ENCODE measurements at regions not wholly inside any gene's neighbourhood (a gene's known extent, or its start where the extent isn't known, plus 50 kb on each side); places are given as distances from the start of the nearest gene placed in this dataset.

- Mint-ChIP-seq H3K4me3 (ENCODE audit: unreplicated experiment) (no peak overlapping the region), H3K27me3 (ENCODE audit: unreplicated experiment) (peaks cover 8% of the 10 kb centered on the region), H3K4me1 (ENCODE audit: unreplicated experiment) (no peaks in the 10 kb centered on the region), H3K27ac (ENCODE audit: unreplicated experiment) (no peak overlapping the region), H3K36me3 (ENCODE audit: unreplicated experiment) (no peaks in the 10 kb centered on the region), H3K9me3 (ENCODE audit: unreplicated experiment) (no peaks in the 10 kb centered on the region)
- TF ChIP-seq, protein P1, sequence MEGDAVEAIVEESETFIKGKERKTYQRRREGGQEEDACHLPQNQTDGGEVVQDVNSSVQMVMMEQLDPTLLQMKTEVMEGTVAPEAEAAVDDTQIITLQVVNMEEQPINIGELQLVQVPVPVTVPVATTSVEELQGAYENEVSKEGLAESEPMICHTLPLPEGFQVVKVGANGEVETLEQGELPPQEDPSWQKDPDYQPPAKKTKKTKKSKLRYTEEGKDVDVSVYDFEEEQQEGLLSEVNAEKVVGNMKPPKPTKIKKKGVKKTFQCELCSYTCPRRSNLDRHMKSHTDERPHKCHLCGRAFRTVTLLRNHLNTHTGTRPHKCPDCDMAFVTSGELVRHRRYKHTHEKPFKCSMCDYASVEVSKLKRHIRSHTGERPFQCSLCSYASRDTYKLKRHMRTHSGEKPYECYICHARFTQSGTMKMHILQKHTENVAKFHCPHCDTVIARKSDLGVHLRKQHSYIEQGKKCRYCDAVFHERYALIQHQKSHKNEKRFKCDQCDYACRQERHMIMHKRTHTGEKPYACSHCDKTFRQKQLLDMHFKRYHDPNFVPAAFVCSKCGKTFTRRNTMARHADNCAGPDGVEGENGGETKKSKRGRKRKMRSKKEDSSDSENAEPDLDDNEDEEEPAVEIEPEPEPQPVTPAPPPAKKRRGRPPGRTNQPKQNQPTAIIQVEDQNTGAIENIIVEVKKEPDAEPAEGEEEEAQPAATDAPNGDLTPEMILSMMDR (IDR thresholded peaks at IDR 0.05): no peak
- DNase-seq (ENCODE audit: extremely low spot score, unreplicated experiment): no peak
Observed at GRCh38 chr13:38483623-38484022, 134.0 kb downstream of the UFM1 start.

DNA sequence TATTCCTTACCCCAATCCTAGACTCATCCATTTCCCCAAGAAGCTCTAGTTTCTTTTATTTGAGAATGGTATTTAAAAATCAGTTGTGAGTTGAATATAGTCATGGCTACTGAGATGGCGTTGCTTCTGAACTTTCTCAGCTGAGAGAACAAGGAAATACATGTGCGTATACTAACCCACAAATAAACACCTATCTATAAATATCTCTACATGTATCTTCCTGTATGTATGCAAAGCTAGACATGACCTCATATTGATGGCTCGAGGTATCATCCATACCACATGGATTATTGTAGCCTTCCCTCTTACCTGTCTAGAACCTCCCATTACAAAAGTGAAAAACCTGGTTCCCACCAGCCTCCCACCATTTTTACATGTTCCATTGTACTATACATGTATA, 141.0 kb downstream of the UFM1 start:
- no peaks in the 10 kb centered on the region for H3K36me3 Mint-ChIP-seq (ENCODE audit: unreplicated experiment)
- no peak for DNase-seq (ENCODE audit: extremely low spot score, unreplicated experiment)
- no peak overlapping the region for H3K4me3 Mint-ChIP-seq (ENCODE audit: unreplicated experiment)
- no peaks in the 10 kb centered on the region for H3K27me3 Mint-ChIP-seq (ENCODE audit: unreplicated experiment)
- H3K9me3 Mint-ChIP-seq (ENCODE audit: unreplicated experiment): no peaks in the 10 kb centered on the region
- TF ChIP-seq, protein P1 (IDR thresholded peaks at IDR 0.05): no peak
- H3K27ac Mint-ChIP-seq (ENCODE audit: unreplicated experiment): no peak overlapping the region
- H3K4me1 Mint-ChIP-seq (ENCODE audit: unreplicated experiment): no peaks in the 10 kb centered on the region

DNA sequence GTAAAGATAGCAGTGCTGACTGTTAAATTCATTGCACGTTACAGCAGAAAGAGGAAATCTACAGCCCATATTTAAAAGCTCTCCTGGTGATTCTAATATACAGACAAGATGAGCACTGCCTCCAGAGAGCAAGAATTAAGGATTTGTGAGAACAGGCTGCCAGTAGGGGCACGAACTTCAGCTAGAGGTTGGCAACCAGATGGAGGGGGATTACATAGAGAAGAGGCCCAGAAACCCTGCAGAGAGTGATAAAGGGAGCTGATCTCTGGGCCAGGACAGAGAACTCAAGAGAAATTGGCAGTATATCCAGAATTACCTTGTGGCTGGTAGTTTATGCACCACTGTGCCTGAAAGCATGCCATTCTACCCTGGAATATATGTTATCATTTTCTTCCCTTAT, 144.8 kb downstream of the UFM1 start:
- Mint-ChIP-seq H3K9me3 (ENCODE audit: unreplicated experiment) (peaks cover 5% of the 10 kb centered on the region), H3K4me3 (ENCODE audit: unreplicated experiment) (no peak overlapping the region), H3K4me1 (ENCODE audit: unreplicated experiment) (no peaks in the 10 kb centered on the region), H3K36me3 (ENCODE audit: unreplicated experiment) (no peaks in the 10 kb centered on the region), H3K27me3 (ENCODE audit: unreplicated experiment) (no peaks in the 10 kb centered on the region), H3K27ac (ENCODE audit: unreplicated experiment) (no peak overlapping the region)
- DNase-seq (ENCODE audit: extremely low spot score, unreplicated experiment): no peak
- TF ChIP-seq, protein P1 (IDR thresholded peaks at IDR 0.05): no peak

DNA sequence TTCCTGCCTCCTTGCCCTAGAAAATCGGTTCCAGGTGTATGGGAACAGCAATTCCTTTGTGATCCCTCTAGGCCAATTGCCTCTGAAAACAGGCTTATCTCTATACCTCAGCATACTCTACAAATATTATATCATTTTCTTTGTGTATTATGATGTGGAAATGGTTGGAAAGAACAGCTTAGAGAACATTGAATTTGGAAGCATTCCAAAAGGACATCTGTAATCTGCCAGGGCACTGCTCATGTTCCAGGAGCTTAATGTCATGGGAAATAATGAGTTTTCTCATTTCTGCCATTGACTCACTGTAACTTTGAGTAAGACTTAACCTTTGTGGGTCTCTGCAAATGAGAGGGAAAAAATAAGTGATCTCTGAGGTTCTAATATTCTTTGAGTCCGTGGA, 147.3 kb downstream of the UFM1 start:
- Mint-ChIP-seq H3K9me3 (ENCODE audit: unreplicated experiment) (peaks cover 5% of the 10 kb centered on the region), H3K36me3 (ENCODE audit: unreplicated experiment) (no peaks in the 10 kb centered on the region), H3K4me1 (ENCODE audit: unreplicated experiment) (no peaks in the 10 kb centered on the region), H3K4me3 (ENCODE audit: unreplicated experiment) (no peak overlapping the region), H3K27me3 (ENCODE audit: unreplicated experiment) (no peaks in the 10 kb centered on the region), H3K27ac (ENCODE audit: unreplicated experiment) (no peak overlapping the region)
- DNase-seq (ENCODE audit: extremely low spot score, unreplicated experiment): no peak
- TF ChIP-seq, protein P1 (IDR thresholded peaks at IDR 0.05): no peak

GRCh38 chr13:38498271-38498670, 148.6 kb downstream of the UFM1 start:
- no peak overlapping the region for H3K27ac Mint-ChIP-seq (ENCODE audit: unreplicated experiment)
- H3K4me3 Mint-ChIP-seq (ENCODE audit: unreplicated experiment): no peak overlapping the region
- no peaks in the 10 kb centered on the region for H3K4me1 Mint-ChIP-seq (ENCODE audit: unreplicated experiment)
- peaks cover 4% of the 10 kb centered on the region for H3K27me3 Mint-ChIP-seq (ENCODE audit: unreplicated experiment)
- TF ChIP-seq, protein P1 (IDR thresholded peaks at IDR 0.05): no peak
- H3K36me3 Mint-ChIP-seq (ENCODE audit: unreplicated experiment): no peaks in the 10 kb centered on the region
- H3K9me3 Mint-ChIP-seq (ENCODE audit: unreplicated experiment): peaks cover 5% of the 10 kb centered on the region
- DNase-seq (ENCODE audit: extremely low spot score, unreplicated experiment): no peak

Measured in osteocyte (in vitro differentiated cells).